ENCODE measurements at regions not wholly inside any gene's neighbourhood (a gene's known extent, or its start where the extent isn't known, plus 50 kb on each side); places are given as distances from the start of the nearest gene placed in this dataset.

GRCh38 chr3:23740517-23740965, 65.2 kb upstream of the UBE2E1 start:
- TF ChIP-seq CTCF (IDR thresholded peaks at IDR 0.05; ENCODE audit: insufficient read depth, low read length, poor library complexity, severe bottlenecking), result no peak
- no peak for TF ChIP-seq EZH2phosphoT487 (conservative IDR thresholded peaks at IDR 0.05; ENCODE audit: low read length)
- no peak overlapping the region for H3K9ac ChIP-seq (ENCODE audit: low read length)

GRCh38 chr3:23741036-23741706, 64.6 kb upstream of the UBE2E1 start:
- Histone ChIP-seq H3K9ac (ENCODE audit: low read length) (no peak overlapping the region), H3K4me3 (ENCODE audit: insufficient read depth, low read length, poor library complexity, severe bottlenecking) (no peak overlapping the region)

More at GRCh38 chr3:23740517-23740965, 65.2 kb upstream of the UBE2E1 start:
- Histone ChIP-seq H3K27me3 (ENCODE audit: low read length) (no peaks in the 10 kb centered on the region), H3K4me2 (ENCODE audit: low read depth, low read length, poor library complexity, severe bottlenecking) (no peak overlapping the region), H3K4me3 (ENCODE audit: insufficient read depth, low read length, poor library complexity, severe bottlenecking) (no peak overlapping the region), H2AFZ (ENCODE audit: low read depth, low read length, severe bottlenecking) (no peak overlapping the region), H3K9me3 (ENCODE audit: insufficient read depth, low read length) (no peaks in the 10 kb centered on the region), H4K20me1 (ENCODE audit: low read depth, low read length) (no peaks in the 10 kb centered on the region), H3K27ac (ENCODE audit: low read depth, low read length) (no peak overlapping the region), H3K36me3 (ENCODE audit: low read length) (no peaks in the 10 kb centered on the region), H3K9me2 (replicated peaks; ENCODE audit: insufficient read depth, low read length) (no peaks in the 10 kb centered on the region), H3F3A (ENCODE audit: insufficient read depth) (no peaks in the 10 kb centered on the region), H3K79me2 (ENCODE audit: insufficient read depth, low read length) (no peaks in the 10 kb centered on the region)

GRCh38 chr3:23743141-23743784, 62.5 kb upstream of the UBE2E1 start:
- Histone ChIP-seq H3K9ac (ENCODE audit: low read length) (no peak overlapping the region), H3K79me2 (ENCODE audit: insufficient read depth, low read length) (no peaks in the 10 kb centered on the region), H3F3A (ENCODE audit: insufficient read depth) (no peaks in the 10 kb centered on the region), H3K4me2 (ENCODE audit: low read depth, low read length, poor library complexity, severe bottlenecking) (no peak overlapping the region), H3K27me3 (ENCODE audit: low read length) (no peaks in the 10 kb centered on the region), H4K20me1 (ENCODE audit: low read depth, low read length) (no peaks in the 10 kb centered on the region), H3K9me2 (replicated peaks; ENCODE audit: insufficient read depth, low read length) (no peaks in the 10 kb centered on the region), H3K36me3 (ENCODE audit: low read length) (no peaks in the 10 kb centered on the region), H3K9me3 (ENCODE audit: insufficient read depth, low read length) (no peaks in the 10 kb centered on the region), H2AFZ (ENCODE audit: low read depth, low read length, severe bottlenecking) (no peak overlapping the region), H3K4me3 (ENCODE audit: insufficient read depth, low read length, poor library complexity, severe bottlenecking) (no peak overlapping the region), H3K27ac (ENCODE audit: low read depth, low read length) (no peak overlapping the region)
- TF ChIP-seq EZH2phosphoT487 (conservative IDR thresholded peaks at IDR 0.05; ENCODE audit: low read length), result no peak
- TF ChIP-seq CTCF (IDR thresholded peaks at IDR 0.05; ENCODE audit: insufficient read depth, low read length, poor library complexity, severe bottlenecking), result no peak

More at GRCh38 chr3:23741036-23741706, 64.6 kb upstream of the UBE2E1 start:
- Histone ChIP-seq H3K36me3 (ENCODE audit: low read length) (no peaks in the 10 kb centered on the region), H3K79me2 (ENCODE audit: insufficient read depth, low read length) (no peaks in the 10 kb centered on the region), H3K9me3 (ENCODE audit: insufficient read depth, low read length) (no peaks in the 10 kb centered on the region), H3K4me2 (ENCODE audit: low read depth, low read length, poor library complexity, severe bottlenecking) (no peak overlapping the region), H3K27ac (ENCODE audit: low read depth, low read length) (no peak overlapping the region), H4K20me1 (ENCODE audit: low read depth, low read length) (no peaks in the 10 kb centered on the region), H3F3A (ENCODE audit: insufficient read depth) (no peaks in the 10 kb centered on the region), H3K27me3 (ENCODE audit: low read length) (no peaks in the 10 kb centered on the region), H3K9me2 (replicated peaks; ENCODE audit: insufficient read depth, low read length) (no peaks in the 10 kb centered on the region), H2AFZ (ENCODE audit: low read depth, low read length, severe bottlenecking) (no peak overlapping the region)
- TF ChIP-seq CTCF (IDR thresholded peaks at IDR 0.05; ENCODE audit: insufficient read depth, low read length, poor library complexity, severe bottlenecking), result no peak
- TF ChIP-seq EZH2phosphoT487 (conservative IDR thresholded peaks at IDR 0.05; ENCODE audit: low read length), result no peak
